Panc1 (cell line): ENCODE measurements at regions not wholly inside any gene's neighbourhood (a gene's known extent, or its start where the extent isn't known, plus 50 kb on each side); places are given as distances from the start of the nearest gene placed in this dataset.

Experiments
- ATAC-seq: fragments of 200-7000 bp; cut with Tn5 transposase; 2 replicates; pipeline ENCODE4 v1.9.1; 2020; ENCODE audit warnings: mild to moderate bottlenecking, moderate library complexity
- BruUV-seq: library from RNA; stranded (reverse); fragments of 400-500 nt; replicated peaks from 2 replicates; lab custom pipeline; 2021; lab: Mats Ljungman, UMichigan
- CTCF ChIA-PET: fragments of 300-600 bp; sonication (Branson Sonifier 250); formaldehyde crosslinking; loops from one replicate; lab custom pipeline; 2022; ENCODE audit warnings: antibody characterized with exemption; lab: Charles Lee
- POLR2A ChIA-PET: fragments of 300-600 bp; sonication (Branson Sonifier 250); formaldehyde crosslinking; loops from one replicate; lab custom pipeline; 2022; ENCODE audit warnings: antibody characterized with exemption; lab: Charles Lee
- DNase-seq: peaks from one replicate; pipeline ENCODE4 v3.0.0-alpha.2; 2010; ENCODE audit warnings: low read depth, low spot score
- H3K27ac ChIP-seq: 2 replicates; pipeline ENCODE4 v1.5.1; 2011; ENCODE audit warnings: mild to moderate bottlenecking, low read length, inconsistent platforms
- H3K27me3 ChIP-seq: fragments of 200-500 bp; sonication (Bioruptor generic); 2 replicates; pipeline ENCODE4 v1.6.0; 2014; ENCODE audit warnings: low read length, inconsistent platforms; ENCODE audit not compliant: control insufficient read depth, insufficient read depth
- H3K36me3 ChIP-seq: fragments of 200-500 bp; sonication (Bioruptor generic); 2 replicates; pipeline ENCODE4 v1.5.1; 2014; ENCODE audit warnings: inconsistent platforms, mild to moderate bottlenecking, low read length, moderate library complexity; ENCODE audit not compliant: control insufficient read depth, insufficient read depth
- H3K4me1 ChIP-seq: 2 replicates; pipeline ENCODE4 v1.5.1; 2011; ENCODE audit warnings: inconsistent platforms, mild to moderate bottlenecking, low read length, moderate library complexity; ENCODE audit not compliant: control insufficient read depth, insufficient read depth
- H3K4me3 ChIP-seq, 2 experiments: 2 replicates each; pipeline ENCODE4 v1.5.1; 2011 to 2012; ENCODE audit warnings: low read depth in 2 of 2, low read length in 2 of 2, mild to moderate bottlenecking in 2 of 2, inconsistent platforms in 1 of 2, moderate library complexity in 1 of 2
- H3K9me3 ChIP-seq: fragments of 200-500 bp; sonication (Bioruptor generic); 2 replicates; pipeline ENCODE4 v1.5.1; 2014; ENCODE audit warnings: low read depth, mild to moderate bottlenecking, inconsistent platforms, low read length, moderate library complexity; ENCODE audit not compliant: control insufficient read depth, insufficient read depth
- CTCF ChIP-seq: fragments of 450-650 bp; IDR thresholded peaks from 2 replicates; pipeline ENCODE4 v1.5.1; 2017; ENCODE audit warnings: mild to moderate bottlenecking
- POLR2AphosphoS5 ChIP-seq: IDR thresholded peaks from 2 replicates; pipeline ENCODE4 v1.6.1; 2012; ENCODE audit warnings: mild to moderate bottlenecking, low read depth, low read length, moderate library complexity
- REST ChIP-seq, 2 experiments: IDR thresholded peaks; 2 replicates each; pipeline ENCODE4 v1.6.1; 2011 to 2012; ENCODE audit warnings: low read depth in 2 of 2, control low read depth in 1 of 2, low read length in 1 of 2, mild to moderate bottlenecking in 1 of 2, moderate library complexity in 1 of 2; ENCODE audit not compliant: insufficient read depth in 1 of 2
- SIN3A ChIP-seq: IDR thresholded peaks from 2 replicates; pipeline ENCODE4 v1.6.1; 2012; ENCODE audit warnings: low read depth, mild to moderate bottlenecking, low read length, moderate library complexity, borderline replicate concordance; ENCODE audit not compliant: insufficient read depth
- TCF7L2 ChIP-seq: IDR thresholded peaks from 2 replicates; pipeline ENCODE4 v1.6.1; 2011; ENCODE audit warnings: mild to moderate bottlenecking, low read depth, low read length, inconsistent platforms
- in situ Hi-C: cut with HindIII; loops from 2 replicates; pipeline ENCODE4 v1.10.0; 2016; ENCODE audit warnings: low sequenced_read_pairs, low pct_unique_long_range_greater_than_20kb
- intact Hi-C: fragments of 100-400 bp; cut with micrococcal nuclease; formaldehyde crosslinking; loops from one replicate; pipeline ENCODE4 v1.10.0; 2022; ENCODE audit not compliant: unreplicated experiment

GRCh38 chr6:67608099-67608749 lies 1026.9 kb upstream of the ADGRB3 start:
- CTCF ChIA-PET, result no interaction called here
- no peaks in the 10 kb centered on the region for H3K27me3 ChIP-seq
- no peak overlapping the region for H3K27ac ChIP-seq
- POLR2A ChIA-PET, result no interaction called here
- TF ChIP-seq CTCF (no peak), POLR2AphosphoS5 (no peak)
- no peak overlapping the region for H3K4me3 ChIP-seq
- in situ Hi-C loops (no loop called here), intact Hi-C loops (no loop called here)
- no TSS peak for BruUV-seq
- no peak for DNase-seq
- H3K36me3 ChIP-seq, result no peaks in the 10 kb centered on the region
- H3K4me1 ChIP-seq, result no peaks in the 10 kb centered on the region
- no peaks in the 10 kb centered on the region for H3K9me3 ChIP-seq
- ATAC-seq, result no peak

GRCh38 chr6:67606906-67607828 lies 1027.9 kb upstream of the ADGRB3 start:
- POLR2A ChIA-PET, result no interaction called here
- DNase-seq, result no peak
- Histone ChIP-seq H3K27me3 (no peaks in the 10 kb centered on the region), H3K27ac (no peak overlapping the region), H3K36me3 (no peaks in the 10 kb centered on the region), H3K4me1 (no peaks in the 10 kb centered on the region), H3K9me3 (no peaks in the 10 kb centered on the region), H3K4me3 (no peak overlapping the region)
- no peak for TF ChIP-seq REST (IDR thresholded peaks at IDR 0.05; ENCODE audit: insufficient read depth in 1 of 2, low read depth in 2 of 2, low read length in 1 of 2)
- TF ChIP-seq POLR2AphosphoS5, result no peak
- TF ChIP-seq CTCF, result no peak
- no peak for TF ChIP-seq TCF7L2
- no peak for TF ChIP-seq SIN3A
- in situ Hi-C loops, result no loop called here
- no peak for ATAC-seq
- intact Hi-C loops, result no loop called here
- CTCF ChIA-PET, result no interaction called here
- no TSS peak for BruUV-seq
